ENCODE measurements at regions not wholly inside any gene's neighbourhood (a gene's known extent, or its start where the extent isn't known, plus 50 kb on each side); places are given as distances from the start of the nearest gene placed in this dataset.

DNA sequence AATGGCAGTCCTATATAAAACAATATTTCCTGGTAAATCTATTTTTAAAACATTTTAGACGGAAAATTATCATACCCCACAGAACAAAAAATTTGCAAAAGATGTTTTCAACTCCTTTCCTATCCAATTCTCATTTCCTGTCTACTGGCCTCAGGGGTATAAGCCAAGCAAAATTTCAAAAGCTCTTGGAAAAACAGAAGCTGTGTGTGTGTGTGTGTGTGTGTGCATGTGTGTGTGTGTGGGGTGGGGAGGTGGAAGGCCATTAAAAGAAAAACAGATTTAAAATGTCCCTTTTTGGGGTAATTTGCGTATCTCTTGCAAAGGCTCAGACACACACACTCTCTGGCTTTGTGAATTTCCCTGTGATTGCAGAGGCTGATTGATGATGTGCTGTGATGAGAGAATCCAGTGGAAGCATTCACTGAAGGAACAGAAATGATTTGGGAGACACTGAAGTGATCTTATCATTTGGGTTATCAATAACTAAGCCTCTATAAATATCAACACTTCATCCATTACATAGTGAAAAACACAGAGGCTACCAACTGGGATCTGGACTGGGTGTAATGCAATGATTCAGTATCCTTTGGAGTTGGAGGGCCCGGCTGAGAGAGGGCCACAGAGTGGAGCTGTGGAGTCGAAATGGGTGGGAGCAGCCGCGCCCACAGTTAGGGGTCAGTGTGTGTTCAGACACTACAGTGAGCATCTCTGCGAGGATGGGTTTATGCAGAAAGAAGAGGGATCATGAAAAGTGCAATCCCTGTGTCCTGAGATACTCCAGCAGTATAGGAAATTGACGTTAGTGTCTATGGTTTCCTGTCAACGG is 106.8 kb upstream of the PREP start:
- DNase-seq: no peak

DNA sequence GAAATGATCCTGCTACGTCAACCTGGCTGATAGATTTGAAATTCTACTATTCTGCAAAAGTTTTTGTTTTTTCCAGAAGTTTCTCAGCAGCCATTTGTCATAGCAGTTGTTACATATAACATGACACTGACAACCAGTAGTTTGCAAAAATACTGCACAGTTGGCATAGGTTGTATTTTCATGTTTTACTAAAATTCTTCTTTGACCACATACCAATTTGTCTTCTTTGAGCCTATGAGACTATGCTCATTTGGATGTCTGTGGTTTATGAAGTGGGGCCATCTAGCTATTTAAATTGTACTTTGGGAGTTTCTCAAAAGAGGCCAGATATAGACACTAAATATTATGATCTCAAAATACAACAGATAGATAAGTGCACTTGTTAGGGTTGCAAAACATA is 104.9 kb upstream of the PREP start:
- DNase-seq: no peak

DNA sequence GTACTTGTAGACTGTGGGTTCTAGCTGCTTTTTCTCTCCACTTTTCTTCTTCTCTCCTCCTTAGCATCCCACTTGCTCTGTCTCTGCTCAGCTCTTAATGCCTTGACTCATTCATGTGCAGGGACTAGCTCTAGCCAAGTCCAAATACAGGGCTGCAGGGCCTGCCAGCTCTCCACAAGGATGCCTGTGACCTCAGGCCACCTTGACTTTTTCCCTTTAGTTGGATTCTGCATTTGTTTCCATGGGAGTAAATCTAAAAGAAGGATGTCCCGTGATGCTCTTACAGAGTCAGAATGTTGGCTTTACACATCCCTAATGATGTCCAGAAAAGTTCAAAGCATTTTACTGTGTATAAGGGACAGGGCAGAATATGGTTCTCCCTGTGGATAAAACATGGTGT is 101.8 kb upstream of the PREP start:
- DNase-seq: no peak

DNA sequence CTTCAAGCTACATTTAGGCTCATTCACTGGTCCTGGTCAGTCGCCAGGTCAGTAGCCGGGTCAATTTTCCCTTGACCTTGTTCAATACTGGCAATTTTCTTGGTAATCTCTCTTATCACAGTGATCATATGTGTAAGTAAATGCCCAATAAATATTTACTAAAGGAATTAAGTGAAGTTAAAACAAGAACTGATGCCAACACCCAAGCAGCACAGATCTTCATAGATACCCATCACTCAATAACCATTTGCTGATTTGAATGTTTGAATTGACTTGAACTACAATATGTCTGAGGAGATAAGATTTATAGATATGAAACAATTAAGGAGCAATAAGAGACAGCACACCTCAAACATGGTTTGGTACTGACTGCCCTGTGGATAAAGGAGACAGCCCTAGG is 100.8 kb upstream of the PREP start:
- DNase-seq: no peak

DNA sequence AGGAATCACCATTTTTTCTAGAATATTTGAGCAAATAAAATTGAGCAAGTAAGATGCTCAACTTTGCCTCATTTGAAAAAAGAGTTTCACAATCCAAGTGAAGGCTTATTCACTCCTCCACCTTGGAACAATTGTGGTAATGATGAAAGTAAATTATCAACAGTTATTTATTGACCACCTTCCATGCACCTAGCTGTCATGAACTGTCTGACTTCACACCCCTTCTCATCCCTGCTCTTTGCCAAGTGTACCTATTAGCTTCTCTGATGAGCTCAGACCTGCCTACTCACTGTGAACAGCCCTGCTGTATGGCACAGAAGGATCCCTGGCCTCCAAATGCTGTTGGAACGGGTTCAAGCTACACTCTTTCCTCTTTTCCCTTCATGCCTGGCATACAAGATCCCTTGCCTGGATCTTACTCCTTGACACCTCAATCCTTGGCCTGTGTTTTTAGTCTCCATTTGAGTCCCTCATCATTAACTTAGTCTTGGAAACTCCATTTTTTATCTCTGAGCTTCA is 99.0 kb upstream of the PREP start:
- DNase-seq: no peak

DNA sequence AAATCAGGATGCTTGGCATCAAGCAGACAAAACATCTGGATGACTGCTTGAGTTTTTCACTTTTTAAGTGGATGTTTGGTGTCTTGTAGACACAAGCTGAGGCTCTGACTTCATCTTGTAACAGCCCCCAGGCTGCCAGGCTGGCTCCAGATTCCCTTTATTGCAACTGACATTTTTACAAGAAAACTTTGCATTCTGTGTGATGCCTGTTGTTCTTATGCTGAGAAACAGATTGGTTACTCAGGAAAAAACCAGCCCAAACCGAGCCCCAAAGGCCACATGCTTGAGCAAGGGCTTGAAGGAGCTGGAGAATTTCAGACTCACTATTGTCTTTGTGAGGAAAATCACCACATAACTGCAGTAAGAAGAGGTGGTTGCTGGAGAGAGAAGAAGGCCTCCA is 98.4 kb upstream of the PREP start:
- no peak for DNase-seq

DNA sequence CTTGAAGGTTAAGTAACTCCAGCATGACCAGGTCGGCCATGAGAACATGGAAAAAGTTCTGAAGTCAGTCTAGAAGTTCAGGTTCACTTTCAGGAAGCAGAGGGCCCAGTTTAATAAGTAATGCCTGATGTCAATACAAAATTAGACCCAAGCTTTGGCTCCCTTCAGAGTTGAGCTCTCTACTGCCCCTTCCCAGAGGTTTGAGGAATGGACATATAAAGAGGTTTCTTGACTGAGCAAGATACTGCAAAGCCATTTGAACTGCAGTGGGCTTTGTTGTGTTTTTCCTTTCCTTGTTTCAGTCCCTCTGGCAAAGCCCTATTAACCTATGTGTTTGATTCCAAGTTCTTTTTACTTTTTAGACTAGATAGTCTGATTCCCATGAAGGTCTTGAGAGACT is 97.8 kb upstream of the PREP start:
- DNase-seq: no peak

DNA sequence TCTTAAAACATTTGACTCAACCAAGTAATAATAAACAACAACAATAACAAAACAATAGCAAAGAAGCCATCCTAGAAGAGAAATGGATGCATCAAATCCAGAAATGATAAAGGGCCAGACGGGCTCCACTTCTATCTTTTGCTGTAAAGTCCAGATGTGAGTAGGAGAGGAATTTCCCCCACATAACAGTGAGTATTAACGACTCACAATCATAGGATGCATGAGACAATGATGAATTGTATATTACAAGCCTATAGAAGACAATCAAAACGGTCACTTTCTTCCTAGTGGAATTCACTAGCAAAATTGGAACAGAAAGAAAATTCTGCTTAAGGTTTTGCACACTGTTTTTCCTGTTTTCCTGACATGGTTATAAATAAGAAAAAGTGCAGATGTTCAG is 97.0 kb upstream of the PREP start:
- DNase-seq: no peak

DNA sequence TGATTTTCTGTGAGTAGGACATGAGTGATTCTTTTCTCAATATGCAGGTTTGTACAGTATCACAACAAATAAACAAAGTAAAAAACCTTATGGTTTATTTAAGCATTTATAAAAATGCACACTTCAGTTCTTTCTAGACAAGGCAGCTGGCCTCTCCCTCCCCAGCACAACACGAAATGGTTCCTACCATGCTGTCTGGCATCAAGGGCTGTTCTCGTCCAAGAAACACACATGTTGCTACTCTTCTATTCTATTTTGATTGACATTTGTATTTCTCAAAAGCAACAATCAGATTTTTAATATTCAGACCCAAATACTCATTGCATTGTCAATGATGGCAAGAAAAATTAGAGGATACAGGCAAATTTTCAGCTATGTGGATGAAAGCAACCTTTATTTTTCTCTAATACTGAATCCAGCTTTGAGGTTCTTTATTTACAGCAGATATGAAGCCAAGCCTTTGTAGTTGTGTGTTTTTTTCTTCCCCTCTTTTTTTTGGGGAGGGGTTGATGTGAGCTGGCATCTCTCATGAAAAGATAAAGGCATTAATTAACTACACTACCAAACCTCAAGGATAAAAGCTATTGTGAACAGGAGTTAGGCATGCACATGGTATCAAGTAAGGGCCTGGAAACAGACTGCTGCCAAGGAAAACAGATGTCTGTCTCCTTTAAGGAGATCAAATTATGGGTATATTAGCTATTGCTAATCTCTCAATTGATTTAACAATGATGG is 96.4 kb upstream of the PREP start:
- no peak for DNase-seq

DNA sequence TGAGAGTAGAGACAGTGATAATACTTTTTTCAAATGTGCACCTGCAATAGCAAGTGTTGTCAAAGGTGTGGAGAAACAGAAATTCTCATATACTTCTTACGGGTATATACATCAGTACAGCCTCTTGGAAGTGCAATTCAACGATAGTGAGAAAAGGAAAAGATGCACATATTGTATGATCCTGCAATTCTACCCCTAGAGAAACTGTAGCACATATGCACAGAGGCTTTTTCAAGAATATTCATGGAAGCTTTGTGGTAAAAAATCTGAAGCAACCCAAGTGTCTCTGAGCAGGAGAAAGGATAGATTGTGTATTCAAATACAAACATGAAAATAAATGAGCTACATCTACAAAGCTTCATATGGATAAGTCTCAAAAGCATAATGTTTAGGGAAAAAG is 94.7 kb upstream of the PREP start:
- DNase-seq: no peak

DNA sequence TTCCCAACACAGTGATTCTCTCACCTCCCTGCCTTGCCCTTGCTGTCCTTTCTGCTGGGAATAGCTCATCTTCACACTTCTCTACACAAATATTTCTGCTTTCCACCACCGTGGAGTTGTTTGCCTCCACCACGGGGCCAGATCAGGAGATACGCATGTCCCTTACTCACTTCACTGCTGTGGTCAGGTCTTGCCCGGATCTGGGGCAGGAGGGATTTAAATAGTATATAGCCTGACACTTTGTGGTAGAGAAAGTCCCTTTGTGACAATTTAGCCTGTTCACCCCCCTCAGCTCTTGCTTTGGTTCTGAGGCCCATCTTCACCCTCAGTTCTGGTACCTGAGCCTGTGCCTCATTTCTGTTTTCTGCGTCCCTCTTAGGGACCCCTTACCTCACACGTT is 92.6 kb upstream of the PREP start:
- DNase-seq: no peak

DNA sequence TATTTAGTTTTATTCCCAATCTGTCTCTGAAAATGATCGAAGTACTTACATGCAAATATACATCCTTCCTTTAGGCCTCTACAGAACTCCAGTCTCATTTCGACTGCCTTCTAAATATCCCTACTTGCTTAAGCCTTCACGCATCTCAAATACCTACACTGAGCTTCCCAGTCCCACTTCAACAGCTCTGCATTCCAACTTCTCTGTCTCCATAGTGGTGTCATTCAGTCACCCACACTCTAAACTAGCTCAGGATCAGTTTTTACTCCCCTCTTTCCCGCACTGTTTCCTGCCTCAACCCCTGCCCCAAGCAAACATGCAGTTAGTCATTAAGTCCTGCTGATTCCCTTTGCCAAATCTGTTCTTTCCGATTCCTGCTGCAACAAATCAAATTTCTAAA is 91.8 kb upstream of the PREP start:
- no peak for DNase-seq

DNA sequence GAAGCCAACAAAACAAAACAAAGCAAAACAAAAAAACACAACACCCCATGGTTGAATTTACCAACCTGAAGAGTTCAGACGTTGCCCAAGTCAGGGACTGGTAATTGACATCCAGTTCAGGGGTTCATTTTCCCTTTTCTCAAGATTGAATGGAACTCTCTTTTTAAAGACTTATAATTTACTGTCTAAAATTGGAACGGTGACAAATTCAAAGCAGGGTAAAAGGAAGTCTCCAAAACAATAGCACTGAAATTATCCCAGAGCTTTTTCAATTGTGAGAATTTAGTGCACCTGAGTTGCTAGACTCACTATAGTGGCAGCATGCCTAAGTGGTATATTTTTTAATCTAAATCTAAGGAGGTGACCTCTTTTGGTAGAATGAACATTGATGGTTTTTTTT is 90.9 kb upstream of the PREP start:
- no peak for DNase-seq

DNA sequence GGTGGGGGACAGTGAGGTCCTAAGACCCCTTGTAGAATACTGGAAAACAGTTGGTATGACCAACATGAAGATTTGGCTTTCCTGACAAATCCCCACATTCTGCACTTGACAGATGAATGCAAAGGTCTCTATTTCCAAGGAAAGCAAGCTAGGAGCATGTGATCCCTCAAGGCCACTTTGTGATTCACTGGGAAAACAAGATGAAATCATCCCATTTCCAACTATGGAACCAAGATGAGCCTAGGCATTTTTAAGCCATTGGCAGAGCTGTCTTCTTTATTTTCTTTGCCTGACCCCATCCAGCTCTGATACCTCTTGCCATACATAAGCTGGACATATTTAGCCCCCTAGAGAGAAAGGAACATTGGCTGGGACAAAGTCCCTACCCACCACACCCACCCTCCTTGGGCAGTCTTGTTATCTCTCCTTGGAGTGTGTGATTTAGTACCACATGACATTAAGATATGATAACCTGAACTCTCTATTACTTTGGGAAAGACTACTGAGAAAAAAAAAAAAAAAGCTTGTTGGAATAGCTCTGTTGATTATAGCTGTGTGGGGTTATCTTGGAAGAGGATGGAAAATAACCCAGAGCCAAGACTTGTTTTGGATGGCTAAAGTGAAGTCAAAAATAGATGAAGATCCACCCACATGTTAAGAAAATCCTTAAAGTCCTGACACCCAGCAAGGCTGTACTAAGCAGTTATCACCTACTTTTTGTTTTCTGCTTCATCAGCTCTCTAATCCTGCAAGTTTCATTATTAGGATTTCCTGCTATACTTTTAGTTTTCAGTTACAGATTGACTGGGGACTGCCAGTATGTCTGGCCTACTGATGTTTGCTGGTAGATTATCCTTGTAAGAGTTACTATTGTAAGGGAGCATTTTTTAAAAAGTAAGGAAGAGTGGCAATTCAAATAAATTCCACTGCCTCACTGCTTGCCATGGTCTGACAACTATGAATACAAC is 90.1 kb upstream of the PREP start:
- no peak for DNase-seq

DNA sequence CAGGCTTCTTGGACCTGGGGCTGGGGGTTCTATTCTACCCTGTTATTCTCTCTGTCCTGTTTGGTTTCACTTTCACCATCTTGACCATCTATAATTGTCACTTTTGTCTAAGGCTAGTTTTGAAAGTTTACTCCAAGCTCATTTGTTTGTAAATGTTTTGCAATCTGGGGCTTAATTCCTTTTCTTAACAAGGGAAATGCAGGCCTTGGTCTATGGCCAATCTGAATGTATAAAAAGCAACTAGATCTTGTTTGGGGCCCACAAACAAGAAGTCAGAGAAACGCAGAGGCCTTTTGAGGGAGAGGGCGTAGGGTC is 86.3 kb upstream of the PREP start:
- no peak for DNase-seq

DNA sequence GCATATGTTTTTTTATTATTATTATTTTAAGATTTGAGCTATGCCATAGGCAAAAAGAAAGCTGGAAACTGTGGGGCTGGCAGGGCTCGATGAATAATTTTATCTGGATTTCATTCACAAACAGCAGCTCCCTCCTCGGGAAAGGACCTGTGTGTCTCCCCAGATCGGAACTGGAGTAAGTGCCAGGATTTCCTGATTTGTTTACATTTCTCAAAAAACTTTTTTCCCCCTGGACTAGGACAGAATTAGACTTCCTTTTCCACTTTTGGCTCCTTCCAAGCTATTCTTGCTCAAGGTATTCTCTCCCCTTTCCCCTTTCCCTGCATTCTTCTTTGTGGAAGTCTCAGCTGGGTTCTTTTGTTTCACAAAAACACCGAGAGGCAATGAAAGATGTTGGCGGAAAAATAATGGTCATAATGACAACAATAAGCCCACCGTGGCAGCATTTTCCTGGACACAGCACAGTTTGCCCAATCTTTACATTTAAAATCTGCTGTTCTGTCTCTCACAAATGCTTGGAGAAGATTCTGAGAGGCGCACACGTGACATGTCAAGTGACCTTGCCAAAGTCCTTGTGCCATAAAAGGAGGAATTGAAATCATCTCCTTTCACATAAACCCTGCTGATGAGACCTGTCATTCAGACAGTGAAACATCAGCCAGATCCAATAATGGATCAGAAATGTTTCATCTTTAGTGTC is 85.8 kb upstream of the PREP start:
- DNase-seq: no peak

DNA sequence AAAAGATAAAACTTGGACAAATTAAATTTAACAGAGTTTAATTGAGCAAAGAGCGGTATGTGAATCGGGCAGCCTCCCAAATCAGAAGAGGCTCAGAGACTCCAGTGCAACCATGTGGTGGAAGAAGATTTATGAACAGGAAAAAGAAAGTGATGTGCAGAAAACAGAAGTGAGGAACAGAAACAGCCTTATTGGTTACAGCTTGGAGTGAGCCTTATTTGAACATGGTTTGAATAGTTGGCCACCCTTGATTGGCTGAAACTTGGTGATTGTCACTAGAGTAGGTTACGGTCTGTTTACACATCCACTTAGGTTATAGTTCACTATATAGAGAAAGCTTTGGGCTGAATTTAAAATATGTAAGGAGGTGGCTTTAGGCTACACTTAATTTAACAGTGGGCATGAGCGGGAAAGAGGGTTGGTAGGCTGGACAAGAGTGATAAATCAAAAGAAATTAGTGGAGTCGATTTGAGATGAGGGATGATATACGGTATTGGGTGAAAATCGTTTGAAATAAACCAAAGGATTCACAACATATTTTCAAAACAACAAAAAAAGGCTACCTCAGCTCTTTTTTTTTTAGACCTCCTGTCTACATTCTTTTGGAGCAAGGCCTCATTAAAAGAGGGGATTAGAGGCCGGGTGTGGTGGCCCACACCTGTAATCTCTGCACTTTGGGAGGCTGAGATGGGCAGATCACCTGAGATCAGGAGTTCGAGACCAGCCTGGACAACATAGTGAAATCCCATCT is 84.3 kb upstream of the PREP start:
- DNase-seq: no peak

DNA sequence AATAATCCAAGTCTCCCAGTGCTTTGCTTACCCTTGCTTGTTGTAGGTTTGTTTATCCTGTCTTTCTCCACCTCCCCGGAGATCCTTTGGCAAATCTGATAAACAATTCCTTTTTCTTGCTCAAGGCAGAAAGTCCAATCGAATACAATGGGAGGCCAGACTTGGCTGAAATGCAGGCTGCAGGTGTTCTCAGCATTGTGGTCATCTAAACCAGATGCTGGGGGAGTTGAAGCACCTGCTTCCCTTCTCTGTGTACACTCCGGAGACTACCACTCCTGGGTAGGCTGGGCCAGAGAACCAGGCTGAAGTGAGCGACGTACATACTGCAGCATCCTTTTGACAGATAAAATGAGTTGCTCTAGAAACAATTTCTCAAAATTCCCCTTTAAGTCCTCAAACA is 82.6 kb upstream of the PREP start:
- DNase-seq: no peak

DNA sequence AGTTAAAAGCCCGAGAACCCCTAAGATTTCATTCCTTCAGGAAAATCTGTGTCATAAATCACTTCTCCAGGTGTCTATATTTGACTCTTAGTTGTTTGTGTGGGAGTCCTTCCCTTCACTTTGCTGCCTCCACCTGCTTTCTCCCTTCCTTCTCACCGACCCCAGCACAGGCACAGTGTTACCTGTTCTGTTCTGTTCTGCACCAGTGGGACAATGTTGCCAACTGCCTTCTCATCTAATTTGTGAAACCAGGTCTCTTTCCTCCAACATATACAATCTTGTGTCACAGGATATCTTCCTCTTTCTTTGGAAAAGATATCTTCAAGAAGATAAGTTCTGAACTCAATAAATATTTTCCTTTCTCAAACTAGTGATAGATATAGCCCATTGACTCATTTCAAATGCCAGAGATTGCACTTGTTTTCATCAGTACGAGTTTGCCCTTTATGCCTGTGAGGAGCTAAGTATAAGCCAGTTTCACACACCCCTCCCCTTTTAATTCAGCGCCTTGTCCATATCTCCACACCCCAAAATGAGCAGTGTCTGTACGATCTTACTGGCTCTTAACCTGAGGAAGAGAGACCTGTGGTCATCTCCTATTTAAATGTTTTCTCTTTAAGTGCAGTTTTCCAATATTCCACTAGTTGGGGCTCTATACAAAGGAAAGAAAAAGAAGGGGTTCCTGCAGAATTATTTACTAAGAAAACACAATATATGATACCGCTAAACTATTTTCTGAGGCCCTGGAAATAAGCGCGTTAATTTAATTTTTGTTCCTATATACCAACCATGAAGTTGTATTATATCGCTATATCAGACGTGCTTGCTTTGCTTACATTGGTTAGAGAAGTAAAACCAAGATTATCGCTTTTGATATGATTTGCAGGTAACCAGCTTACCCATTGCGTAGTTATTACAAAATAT is 81.6 kb upstream of the PREP start:
- DNase-seq: no peak

DNA sequence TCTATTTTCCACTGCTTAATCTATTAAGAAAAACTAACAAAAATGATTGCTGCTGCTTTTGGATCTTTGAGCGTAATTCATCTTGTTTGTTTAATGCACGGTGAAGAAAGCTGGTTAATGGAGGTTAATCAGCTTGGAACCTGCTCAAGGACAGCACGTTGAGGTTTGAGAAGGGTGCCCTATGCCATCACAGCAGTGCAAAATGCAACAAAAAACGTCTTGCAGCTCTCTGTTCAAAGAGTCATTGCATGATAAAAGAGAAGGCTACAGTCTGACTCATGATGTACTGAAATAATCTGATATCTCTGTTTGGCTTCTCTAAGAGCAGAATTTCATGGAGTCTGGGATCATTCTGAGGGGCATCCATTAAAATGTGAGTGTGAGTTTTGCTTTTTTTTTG is 80.6 kb upstream of the PREP start:
- DNase-seq: no peak

DNA sequence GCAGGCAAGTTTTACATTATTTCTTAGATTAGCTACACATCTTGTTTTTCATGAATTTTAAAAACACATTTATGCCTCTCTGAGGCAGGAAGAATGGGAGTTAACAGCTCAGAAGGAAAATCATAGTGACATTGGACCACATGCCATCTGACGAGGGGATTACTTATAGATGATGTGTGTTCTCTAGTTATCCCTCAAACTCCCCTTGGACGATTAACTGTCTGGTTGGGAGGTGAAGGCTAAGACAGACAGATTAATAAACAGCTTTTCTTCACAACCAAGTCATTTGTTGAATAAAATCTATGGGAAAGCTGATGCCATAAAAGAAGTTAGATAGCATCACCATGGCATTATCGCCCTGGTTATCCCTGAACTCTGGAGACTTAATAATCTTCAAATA is 80.0 kb upstream of the PREP start:
- DNase-seq: no peak

Data from stimulated activated CD4-positive, alpha-beta T cell treated with anti-CD3 and anti-CD28 coated beads, Interleukin-4, amount 100 ng/mL, for 1 hour (primary cell).